ENCODE measurements at regions not wholly inside any gene's neighbourhood (a gene's known extent, or its start where the extent isn't known, plus 50 kb on each side); places are given as distances from the start of the nearest gene placed in this dataset.
"Not testable (repeated sequence)": the region's sequence is repeated elsewhere in the genome, so short reads cannot be mapped to it uniquely, and the experiment has no call there.

DNA sequence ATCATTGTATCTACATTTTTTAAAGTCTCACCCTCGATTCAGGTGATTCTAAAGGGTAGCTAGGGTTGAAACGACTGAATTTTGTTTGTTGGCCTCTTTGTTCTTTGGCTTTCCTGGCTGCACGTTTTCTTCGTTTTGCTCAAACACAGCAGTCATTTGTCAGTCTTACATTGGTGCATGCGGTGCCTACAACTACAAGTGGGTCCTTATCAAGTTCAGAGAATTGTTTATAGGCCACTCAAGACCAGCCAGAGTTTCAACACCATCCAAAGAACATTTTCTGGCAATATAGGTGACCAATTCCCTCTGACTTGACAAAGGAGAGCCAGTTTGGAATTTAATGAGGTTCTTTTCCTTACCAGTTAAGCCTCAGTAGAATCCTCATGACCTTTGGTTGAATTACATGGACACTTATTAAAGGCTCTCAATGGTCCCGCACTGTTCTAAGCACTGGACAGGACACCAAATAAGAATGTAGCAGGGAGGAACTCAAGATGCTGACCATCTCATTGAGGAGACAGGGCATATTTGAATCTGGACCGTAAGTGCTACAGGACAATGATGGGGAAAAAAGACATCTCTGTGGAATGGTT is 119.0 kb upstream of the DMRT1 start:
- Histone ChIP-seq H2AFZ (ENCODE audit: control insufficient read depth, low read depth, low read length) (no peak overlapping the region), H3K4me3 (no peak overlapping the region), H3K27ac (ENCODE audit: control insufficient read depth, insufficient read depth) (no peak overlapping the region), H3K4me2 (ENCODE audit: control insufficient read depth, insufficient read depth) (no peak overlapping the region), H3K9me3 (replicated peaks; ENCODE audit: control insufficient read depth, insufficient read depth, low read length) (no peaks in the 10 kb centered on the region), H4K20me1 (ENCODE audit: control insufficient read depth, insufficient read depth) (no peaks in the 10 kb centered on the region), H3K27me3 (replicated peaks in 1 of 2; ENCODE audit: control insufficient read depth in 2 of 2, insufficient read depth in 2 of 2, low read length in 1 of 2) (peaks cover 0 to 2% of the 10 kb centered on the region in 2 experiments; a peak in 2 of 4 replicates), H3K9ac (ENCODE audit: control insufficient read depth, insufficient read depth, low read length) (no peak overlapping the region), H3K36me3 (ENCODE audit: control insufficient read depth in 2 of 2, insufficient read depth in 2 of 2, low read length in 1 of 2) (no peaks in the 10 kb centered on the region), H3K4me1 (ENCODE audit: control insufficient read depth, insufficient read depth, low read length) (no peaks in the 10 kb centered on the region), H3K79me2 (ENCODE audit: control insufficient read depth, insufficient read depth, low read length) (no peaks in the 10 kb centered on the region)
- ChIA-PET RAD21 (ENCODE audit: unreplicated experiment) (no interaction called here), CTCF (no interaction called here), POLR2A (no interaction called here), SMC1A (ENCODE audit: uncharacterized antibody, unreplicated experiment) (no interaction called here)
- FAIRE-seq (no peak), DNase-seq (ENCODE audit: low read depth, low spot score) (no peak), ATAC-seq (no peak)
- BruUV-seq (replicated peaks), result no TSS peak
- no peak for TF ChIP-seq JUND (IDR thresholded peaks at IDR 0.05; ENCODE audit: low read depth, low read length)
- no peak for TF ChIP-seq EZH2 (IDR thresholded peaks at IDR 0.05; ENCODE audit: borderline replicate concordance, control insufficient read depth, low read depth, low read length)
- WGBS (ENCODE audit: insufficient coverage, insufficient replicate concordance, low lambda C conversion rate, missing lambda C conversion rate), result 22% methylated on average over 7 of the region's 7 CpGs
- intact Hi-C loops (cut with micrococcal nuclease; ENCODE audit: unreplicated experiment), result no loop called here
- in situ Hi-C loops (cut with MboI), result no loop called here

DNA sequence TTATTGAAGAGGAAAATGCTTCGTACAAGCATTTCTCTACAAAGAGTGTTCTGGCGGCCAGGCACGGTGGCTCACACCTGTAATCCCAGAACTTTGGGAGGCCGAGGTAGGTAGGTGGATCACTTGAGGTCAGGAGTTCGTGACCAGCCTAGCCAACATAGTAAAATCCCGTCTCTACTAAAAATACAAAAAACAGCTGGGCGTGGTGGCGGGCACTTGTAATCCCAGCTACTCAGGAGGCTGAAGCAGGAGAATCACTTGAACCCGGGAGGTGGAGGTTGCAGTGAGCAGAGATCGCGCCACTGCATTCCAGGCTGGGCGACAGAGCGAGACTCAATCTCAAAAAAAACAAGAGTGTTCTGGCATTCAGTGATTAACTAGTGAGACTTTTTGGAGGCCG is 117.0 kb upstream of the DMRT1 start:
- WGBS (ENCODE audit: insufficient coverage, insufficient replicate concordance, low lambda C conversion rate, missing lambda C conversion rate), result 62% methylated on average over 14 of the region's 14 CpGs
- H3K4me3 ChIP-seq; H3K4me1 ChIP-seq (ENCODE audit: control insufficient read depth, insufficient read depth, low read length); H3K79me2 ChIP-seq (ENCODE audit: control insufficient read depth, insufficient read depth, low read length); H3K9ac ChIP-seq (ENCODE audit: control insufficient read depth, insufficient read depth, low read length); RAD21 ChIA-PET (ENCODE audit: unreplicated experiment); H3K36me3 ChIP-seq (ENCODE audit: control insufficient read depth in 2 of 2, insufficient read depth in 2 of 2, low read length in 1 of 2); H4K20me1 ChIP-seq (ENCODE audit: control insufficient read depth, insufficient read depth); intact Hi-C loops (cut with micrococcal nuclease; ENCODE audit: unreplicated experiment); CTCF ChIA-PET; H3K9me3 ChIP-seq (replicated peaks; ENCODE audit: control insufficient read depth, insufficient read depth, low read length); H3K27me3 ChIP-seq (replicated peaks in 1 of 2; ENCODE audit: control insufficient read depth in 2 of 2, insufficient read depth in 2 of 2, low read length in 1 of 2); FAIRE-seq; in situ Hi-C loops (cut with MboI); H2AFZ ChIP-seq (ENCODE audit: control insufficient read depth, low read depth, low read length); ATAC-seq; H3K4me2 ChIP-seq (ENCODE audit: control insufficient read depth, insufficient read depth); POLR2A ChIA-PET; DNase-seq (ENCODE audit: low read depth, low spot score); BruUV-seq (replicated peaks); H3K27ac ChIP-seq (ENCODE audit: control insufficient read depth, insufficient read depth): not testable (repeated sequence)
- SMC1A ChIA-PET (ENCODE audit: uncharacterized antibody, unreplicated experiment), result interaction anchor here (1.7 kb wide), 1 partner anchor 280 kb away, joined by 3 read pairs; no protein-coding TSS in a partner anchor

Data from GM12878 (cell line).